KMS-11 (cell line): ENCODE measurements at regions not wholly inside any gene's neighbourhood (a gene's known extent, or its start where the extent isn't known, plus 50 kb on each side); places are given as distances from the start of the nearest gene placed in this dataset.

Experiments
- H2AFZ ChIP-seq: fragments of 200-600 bp; sonication (generic); 2 replicates; pipeline ENCODE4 v1.6.1; 2016; ENCODE audit warnings: antibody characterized with exemption, mixed run types, low read depth
- H3K27ac ChIP-seq: fragments of 200-600 bp; sonication (generic); 2 replicates; pipeline ENCODE4 v1.6.1; 2016; ENCODE audit warnings: mild to moderate bottlenecking, mixed run types
- H3K27me3 ChIP-seq: fragments of 200-600 bp; sonication (generic); 2 replicates; pipeline ENCODE4 v1.6.1; 2017; ENCODE audit warnings: mild to moderate bottlenecking, low read depth, mixed run types, moderate library complexity; ENCODE audit not compliant: insufficient read depth
- H3K36me3 ChIP-seq: fragments of 200-600 bp; sonication (generic); 2 replicates; pipeline ENCODE4 v1.6.1; 2017; ENCODE audit warnings: mild to moderate bottlenecking, mixed run types; ENCODE audit not compliant: insufficient read depth
- H3K4me1 ChIP-seq: fragments of 200-600 bp; sonication (generic); 2 replicates; pipeline ENCODE4 v1.6.1; 2016; ENCODE audit warnings: mild to moderate bottlenecking, low read depth, mixed run types; ENCODE audit not compliant: poor library complexity, severe bottlenecking
- H3K4me2 ChIP-seq: fragments of 200-600 bp; sonication (generic); 2 replicates; pipeline ENCODE4 v1.7.0; 2016; ENCODE audit warnings: mild to moderate bottlenecking, mixed run types
- H3K4me3 ChIP-seq: fragments of 200-600 bp; sonication (generic); IDR thresholded peaks from 2 replicates; pipeline ENCODE4 v1.6.1; 2017; ENCODE audit warnings: low read depth, low read length, mixed read lengths; ENCODE audit not compliant: insufficient read depth
- H3K79me2 ChIP-seq: fragments of 200-600 bp; sonication (generic); 2 replicates; pipeline ENCODE4 v1.6.1; 2016; ENCODE audit warnings: low read depth, mixed run types; ENCODE audit not compliant: insufficient read depth
- H3K9ac ChIP-seq: fragments of 200-600 bp; sonication (generic); 2 replicates; pipeline ENCODE4 v1.6.1; 2016; ENCODE audit warnings: mild to moderate bottlenecking, mixed run types
- H4K20me1 ChIP-seq: fragments of 200-600 bp; sonication (generic); 2 replicates; pipeline ENCODE4 v1.6.1; 2016; ENCODE audit warnings: mild to moderate bottlenecking, mixed run types; ENCODE audit not compliant: insufficient read depth
- TF ChIP-seq, protein P1 (sequence below): fragments of 200-600 bp; sonication (generic); conservative IDR thresholded peaks from 2 replicates; pipeline ENCODE4 v1.6.1; 2017; ENCODE audit warnings: low read depth, mild to moderate bottlenecking, antibody characterized with exemption, low read length, moderate library complexity, mixed read lengths

- Histone ChIP-seq H3K79me2 (no peaks in the 10 kb centered on the region), H3K36me3 (no peaks in the 10 kb centered on the region), H3K4me3 (no peak overlapping the region), H2AFZ (no peak overlapping the region), H4K20me1 (no peaks in the 10 kb centered on the region), H3K9ac (no peak overlapping the region), H3K27ac (no peak overlapping the region), H3K4me2 (no peak overlapping the region), H3K4me1 (no peaks in the 10 kb centered on the region), H3K27me3 (no peaks in the 10 kb centered on the region)
- TF ChIP-seq, protein P1, sequence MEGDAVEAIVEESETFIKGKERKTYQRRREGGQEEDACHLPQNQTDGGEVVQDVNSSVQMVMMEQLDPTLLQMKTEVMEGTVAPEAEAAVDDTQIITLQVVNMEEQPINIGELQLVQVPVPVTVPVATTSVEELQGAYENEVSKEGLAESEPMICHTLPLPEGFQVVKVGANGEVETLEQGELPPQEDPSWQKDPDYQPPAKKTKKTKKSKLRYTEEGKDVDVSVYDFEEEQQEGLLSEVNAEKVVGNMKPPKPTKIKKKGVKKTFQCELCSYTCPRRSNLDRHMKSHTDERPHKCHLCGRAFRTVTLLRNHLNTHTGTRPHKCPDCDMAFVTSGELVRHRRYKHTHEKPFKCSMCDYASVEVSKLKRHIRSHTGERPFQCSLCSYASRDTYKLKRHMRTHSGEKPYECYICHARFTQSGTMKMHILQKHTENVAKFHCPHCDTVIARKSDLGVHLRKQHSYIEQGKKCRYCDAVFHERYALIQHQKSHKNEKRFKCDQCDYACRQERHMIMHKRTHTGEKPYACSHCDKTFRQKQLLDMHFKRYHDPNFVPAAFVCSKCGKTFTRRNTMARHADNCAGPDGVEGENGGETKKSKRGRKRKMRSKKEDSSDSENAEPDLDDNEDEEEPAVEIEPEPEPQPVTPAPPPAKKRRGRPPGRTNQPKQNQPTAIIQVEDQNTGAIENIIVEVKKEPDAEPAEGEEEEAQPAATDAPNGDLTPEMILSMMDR: no peak
Measured at GRCh38 chr18:11260961-11261461, 111.6 kb upstream of the PIEZO2 start.

- TF ChIP-seq, protein P1: no peak
- Histone ChIP-seq H3K4me1 (no peaks in the 10 kb centered on the region), H4K20me1 (no peaks in the 10 kb centered on the region), H3K4me3 (no peak overlapping the region), H3K27ac (no peak overlapping the region), H3K79me2 (no peaks in the 10 kb centered on the region), H2AFZ (no peak overlapping the region), H3K4me2 (no peak overlapping the region), H3K27me3 (no peaks in the 10 kb centered on the region), H3K36me3 (no peaks in the 10 kb centered on the region), H3K9ac (no peak overlapping the region)
Measured at GRCh38 chr18:11259469-11260150, 110.2 kb upstream of the PIEZO2 start.

GRCh38 chr18:11258039-11258610, 108.8 kb upstream of the PIEZO2 start:
- H3K36me3 ChIP-seq: no peaks in the 10 kb centered on the region
- no peaks in the 10 kb centered on the region for H3K27me3 ChIP-seq
- no peak overlapping the region for H3K4me2 ChIP-seq
- H3K4me1 ChIP-seq: no peaks in the 10 kb centered on the region
- H3K4me3 ChIP-seq: no peak overlapping the region
- TF ChIP-seq, protein P1: no peak
- no peaks in the 10 kb centered on the region for H4K20me1 ChIP-seq
- H3K27ac ChIP-seq: no peak overlapping the region
- H3K79me2 ChIP-seq: no peaks in the 10 kb centered on the region
- no peak overlapping the region for H3K9ac ChIP-seq
- no peak overlapping the region for H2AFZ ChIP-seq

DNA sequence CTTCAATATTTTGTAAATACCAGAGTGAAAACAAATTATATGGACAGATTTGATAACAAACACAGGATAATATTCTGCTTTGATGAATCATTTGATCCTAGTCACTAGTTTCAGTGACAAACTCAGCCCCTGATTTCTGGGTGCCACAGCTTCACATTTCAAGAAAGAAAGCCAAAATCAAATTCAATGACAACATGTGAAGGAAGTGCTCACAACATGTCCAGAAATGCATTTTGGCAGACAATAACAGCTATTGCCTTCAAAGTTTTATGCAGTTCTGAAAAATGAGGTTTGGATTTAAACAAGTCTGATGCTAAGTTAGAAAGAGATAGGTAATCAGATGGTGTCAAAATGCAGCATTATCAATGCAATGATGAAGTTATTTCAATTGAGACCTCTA, 106.9 kb upstream of the PIEZO2 start:
- TF ChIP-seq, protein P1: no peak

More for the DNA sequence above, 106.9 kb upstream of the PIEZO2 start:
- Histone ChIP-seq H3K4me2 (no peak overlapping the region), H3K27ac (no peak overlapping the region), H3K36me3 (no peaks in the 10 kb centered on the region), H3K4me3 (no peak overlapping the region), H2AFZ (no peak overlapping the region), H3K27me3 (no peaks in the 10 kb centered on the region), H3K79me2 (no peaks in the 10 kb centered on the region), H3K9ac (no peak overlapping the region), H4K20me1 (no peaks in the 10 kb centered on the region), H3K4me1 (no peaks in the 10 kb centered on the region)
